CD14-positive monocyte (primary cell): ENCODE measurements at regions not wholly inside any gene's neighbourhood (a gene's known extent, or its start where the extent isn't known, plus 50 kb on each side); places are given as distances from the start of the nearest gene placed in this dataset.

ENCODE experiments used
- DNase-seq, 3 donors: peaks; one replicate each; pipeline ENCODE4 v3.0.0-alpha.2; 2011 to 2022
- H2AFZ ChIP-seq: 2 replicates; pipeline ENCODE4 v1.6.0; 2012; ENCODE audit warnings: mild to moderate bottlenecking, low read depth, low read length, inconsistent platforms; ENCODE audit not compliant: insufficient read depth, poor library complexity, severe bottlenecking
- H3K27ac ChIP-seq, 2 donors: 1 replicate in 1 of 2; 2 replicates in 1 of 2; pipeline ENCODE4 v1.5.1; 2012 to 2013; ENCODE audit warnings: low read length in 2 of 2, control low read depth in 1 of 2, inconsistent platforms in 1 of 2, low read depth in 1 of 2, mild to moderate bottlenecking in 1 of 2
- H3K27me3 ChIP-seq, 2 donors: one replicate each; pipeline versions ENCODE4 v1.6.0 to v1.6.1; 2011 to 2013; ENCODE audit warnings: low read length in 2 of 2; ENCODE audit not compliant: control insufficient read depth in 2 of 2, insufficient read depth in 2 of 2
- H3K36me3 ChIP-seq, 2 donors: replicated peaks in 1 of 2; 1 replicate in 1 of 2; 2 replicates in 1 of 2; pipeline versions ENCODE4 v1.5.1 to v1.6.1; 2012 to 2013; ENCODE audit warnings: low read length in 2 of 2, control low read depth in 1 of 2, inconsistent platforms in 1 of 2, mild to moderate bottlenecking in 1 of 2; ENCODE audit not compliant: insufficient read depth in 2 of 2, control insufficient read depth in 1 of 2
- H3K4me1 ChIP-seq, 2 donors: 1 replicate in 1 of 2; 2 replicates in 1 of 2; pipeline versions ENCODE4 v1.5.1 to v1.6.1; 2012 to 2013; ENCODE audit warnings: low read length in 2 of 2, control low read depth in 1 of 2, inconsistent platforms in 1 of 2, mild to moderate bottlenecking in 1 of 2, moderate library complexity in 1 of 2; ENCODE audit not compliant: insufficient read depth in 2 of 2, control insufficient read depth in 1 of 2
- H3K4me2 ChIP-seq: replicated peaks from 2 replicates; pipeline ENCODE3; 2012; ENCODE audit warnings: low read length, moderate library complexity, mild to moderate bottlenecking; ENCODE audit not compliant: poor library complexity, severe bottlenecking; ENCODE audit errors: extremely low read depth
- H3K4me3 ChIP-seq, 3 experiments: fragments of 200-600 bp in 1 of 3; sonication (generic) in 1 of 3; replicated peaks in 1 of 3; 1 replicate in 2 of 3; 2 replicates in 1 of 3; pipeline ENCODE4 v1.5.1; 2011 to 2013; ENCODE audit warnings: low read length in 3 of 3, mild to moderate bottlenecking in 3 of 3, control low read depth in 2 of 3, low read depth in 2 of 3, inconsistent platforms in 1 of 3, moderate library complexity in 1 of 3
- H3K79me2 ChIP-seq: 2 replicates; pipeline ENCODE4 v1.6.0; 2012; ENCODE audit warnings: mild to moderate bottlenecking, control low read depth, inconsistent platforms, low read length, moderate library complexity; ENCODE audit not compliant: insufficient read depth
- H3K9ac ChIP-seq: 2 replicates; pipeline ENCODE4 v1.6.0; 2017; ENCODE audit warnings: low read length, mild to moderate bottlenecking; ENCODE audit not compliant: insufficient read depth, poor library complexity, severe bottlenecking
- H3K9me3 ChIP-seq, 2 donors: replicated peaks in 1 of 2; 1 replicate in 1 of 2; 2 replicates in 1 of 2; pipeline versions ENCODE4 v1.5.1 to v1.6.1; 2012 to 2013; ENCODE audit warnings: low read length in 2 of 2, control low read depth in 1 of 2; ENCODE audit not compliant: control insufficient read depth in 1 of 2, insufficient read depth in 1 of 2
- H4K20me1 ChIP-seq: 2 replicates; pipeline ENCODE4 v1.6.0; 2012; ENCODE audit warnings: mild to moderate bottlenecking, low read length, control low read depth, moderate library complexity; ENCODE audit not compliant: insufficient read depth
- H3K27ac Mint-ChIP-seq, 7 donors: one replicate each; pipeline ENCODE4 v1.8.0; 2020; ENCODE audit warnings: mild to moderate bottlenecking in 7 of 7, mixed read lengths in 7 of 7, moderate library complexity in 6 of 7, inconsistent platforms in 2 of 7
- H3K27me3 Mint-ChIP-seq, 3 donors: one replicate each; pipeline ENCODE4 v1.8.0; 2021 to 2022; ENCODE audit warnings: low read depth in 3 of 3, mild to moderate bottlenecking in 3 of 3, mixed read lengths in 3 of 3, moderate library complexity in 3 of 3, inconsistent platforms in 1 of 3
- H3K36me3 Mint-ChIP-seq, 2 donors: one replicate each; pipeline ENCODE4 v1.8.0; 2020; ENCODE audit warnings: mixed read lengths in 2 of 2, inconsistent platforms in 1 of 2, mild to moderate bottlenecking in 1 of 2
- H3K4me1 Mint-ChIP-seq: one replicate; pipeline ENCODE4 v1.8.0; 2020; ENCODE audit warnings: mild to moderate bottlenecking, mixed read lengths
- H3K4me3 Mint-ChIP-seq, 2 donors: one replicate each; pipeline ENCODE4 v1.8.0; 2020; ENCODE audit warnings: mild to moderate bottlenecking in 2 of 2, mixed read lengths in 2 of 2, moderate library complexity in 1 of 2
- H3K9me3 Mint-ChIP-seq, 7 donors: one replicate each; pipeline ENCODE4 v1.8.0; 2020 to 2022; ENCODE audit warnings: mixed read lengths in 7 of 7, mild to moderate bottlenecking in 6 of 7, moderate library complexity in 6 of 7, inconsistent platforms in 2 of 7
- WGBS: methylation state at CpG from one replicate; pipeline ENCODE4 v1.1.5; 2013; ENCODE audit warnings: missing lambda C conversion rate; ENCODE audit not compliant: insufficient coverage; 5-methylcytosine and 5-hydroxymethylcytosine counted together
- intact Hi-C, 2 donors: fragments of 100-400 bp; cut with micrococcal nuclease; formaldehyde crosslinking; loops; one replicate each; pipeline versions ENCODE4 v1.15.0 to v1.15.1; 2023
- TF ChIP-seq, protein P1 (sequence below): fragments of 200-600 bp; IDR thresholded peaks from one replicate; pipeline ENCODE4 v1.8.0; 2022; ENCODE audit warnings: antibody characterized with exemption, mild to moderate bottlenecking

DNA sequence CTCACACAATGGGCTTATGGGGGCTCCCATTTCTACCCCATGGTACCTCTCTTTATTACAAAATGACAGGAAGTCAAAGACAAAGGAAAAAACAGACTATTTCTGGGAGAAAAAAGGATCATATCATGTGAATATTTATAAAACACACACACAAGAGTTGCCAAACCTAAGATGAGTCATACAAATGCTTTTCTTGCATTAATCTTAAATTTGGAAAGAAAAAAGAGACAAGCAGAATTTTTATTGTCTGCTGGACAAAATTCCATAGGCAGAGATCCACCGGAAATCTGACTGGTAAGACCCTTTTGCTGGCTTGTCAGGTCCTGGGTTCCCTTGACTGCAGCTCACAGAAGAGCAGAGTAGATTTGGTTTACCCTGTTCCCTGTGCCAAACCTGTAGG lies 1732.3 kb upstream of the PIK3C3 start:
- TF ChIP-seq, protein P1, sequence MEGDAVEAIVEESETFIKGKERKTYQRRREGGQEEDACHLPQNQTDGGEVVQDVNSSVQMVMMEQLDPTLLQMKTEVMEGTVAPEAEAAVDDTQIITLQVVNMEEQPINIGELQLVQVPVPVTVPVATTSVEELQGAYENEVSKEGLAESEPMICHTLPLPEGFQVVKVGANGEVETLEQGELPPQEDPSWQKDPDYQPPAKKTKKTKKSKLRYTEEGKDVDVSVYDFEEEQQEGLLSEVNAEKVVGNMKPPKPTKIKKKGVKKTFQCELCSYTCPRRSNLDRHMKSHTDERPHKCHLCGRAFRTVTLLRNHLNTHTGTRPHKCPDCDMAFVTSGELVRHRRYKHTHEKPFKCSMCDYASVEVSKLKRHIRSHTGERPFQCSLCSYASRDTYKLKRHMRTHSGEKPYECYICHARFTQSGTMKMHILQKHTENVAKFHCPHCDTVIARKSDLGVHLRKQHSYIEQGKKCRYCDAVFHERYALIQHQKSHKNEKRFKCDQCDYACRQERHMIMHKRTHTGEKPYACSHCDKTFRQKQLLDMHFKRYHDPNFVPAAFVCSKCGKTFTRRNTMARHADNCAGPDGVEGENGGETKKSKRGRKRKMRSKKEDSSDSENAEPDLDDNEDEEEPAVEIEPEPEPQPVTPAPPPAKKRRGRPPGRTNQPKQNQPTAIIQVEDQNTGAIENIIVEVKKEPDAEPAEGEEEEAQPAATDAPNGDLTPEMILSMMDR: no peak
- intact Hi-C loops: no loop called here
- H3K36me3 Mint-ChIP-seq: no peaks in the 10 kb centered on the region
- H3K27ac ChIP-seq: no peak overlapping the region
- no peaks in the 10 kb centered on the region for H3K27me3 ChIP-seq
- H3K4me3 Mint-ChIP-seq: no peak overlapping the region
- H3K36me3 ChIP-seq: no peaks in the 10 kb centered on the region
- no peaks in the 10 kb centered on the region for H4K20me1 ChIP-seq
- H3K27ac Mint-ChIP-seq: no peak overlapping the region
- H3K79me2 ChIP-seq: no peaks in the 10 kb centered on the region
- no peaks in the 10 kb centered on the region for H3K4me1 Mint-ChIP-seq
- H3K4me1 ChIP-seq: no peaks in the 10 kb centered on the region
- no peak overlapping the region for H3K4me3 ChIP-seq
- H2AFZ ChIP-seq: no peak overlapping the region
- H3K9me3 ChIP-seq: no peaks in the 10 kb centered on the region
- 86% methylated on average over 1 of the region's 1 CpG for WGBS
- DNase-seq: no peak
- H3K9ac ChIP-seq: no peak overlapping the region
- no peak overlapping the region for H3K4me2 ChIP-seq
- H3K9me3 Mint-ChIP-seq: peaks cover 0 to 4% (median 0%) of the 10 kb centered on the region in 7 donors
- H3K27me3 Mint-ChIP-seq: peaks cover 0 to 1% (median 0%) of the 10 kb centered on the region in 3 donors

DNA sequence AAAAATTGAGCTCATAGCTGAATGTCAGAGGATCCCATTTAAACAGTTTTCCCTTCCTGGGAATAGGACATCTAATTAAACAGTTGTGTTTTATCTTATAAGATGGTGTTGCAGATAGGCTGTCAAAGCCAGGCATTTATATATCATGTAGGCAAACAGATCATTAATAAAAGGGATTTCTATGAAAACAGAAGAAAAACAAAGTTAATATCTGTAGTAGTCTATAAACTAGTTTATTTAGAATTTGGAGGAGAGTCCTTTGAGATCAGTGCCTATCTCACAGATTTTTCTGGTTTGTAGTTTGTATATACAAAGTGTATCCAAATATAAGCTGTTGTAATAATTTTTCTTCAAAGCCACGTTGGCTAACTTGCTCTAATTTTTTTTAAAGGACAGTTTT lies 1738.2 kb upstream of the PIK3C3 start:
- Histone ChIP-seq H3K9me3 (peaks cover 0 to 4% of the 10 kb centered on the region in 2 donors), H3K36me3 (no peaks in the 10 kb centered on the region), H2AFZ (no peak overlapping the region), H3K27me3 (no peaks in the 10 kb centered on the region), H3K9ac (no peak overlapping the region), H3K4me2 (no peak overlapping the region), H3K79me2 (no peaks in the 10 kb centered on the region), H3K27ac (no peak overlapping the region), H3K4me3 (no peak overlapping the region), H4K20me1 (no peaks in the 10 kb centered on the region), H3K4me1 (no peaks in the 10 kb centered on the region)
- TF ChIP-seq, protein P1: no peak
- no peaks in the 10 kb centered on the region for H3K4me1 Mint-ChIP-seq
- H3K9me3 Mint-ChIP-seq: peaks cover 0 to 4% (median 0%) of the 10 kb centered on the region in 7 donors
- H3K36me3 Mint-ChIP-seq: no peaks in the 10 kb centered on the region
- H3K4me3 Mint-ChIP-seq: no peak overlapping the region
- intact Hi-C loops: no loop called here
- no CpG with 5 or more reads among the region's 1 CpG for WGBS
- no peak for DNase-seq
- no peak overlapping the region for H3K27ac Mint-ChIP-seq
- H3K27me3 Mint-ChIP-seq: no peaks in the 10 kb centered on the region
